Keratinocyte (primary cell): ENCODE measurements at regions not wholly inside any gene's neighbourhood (a gene's known extent, or its start where the extent isn't known, plus 50 kb on each side); places are given as distances from the start of the nearest gene placed in this dataset.

Source experiments
- DNase-seq: peaks from one replicate; pipeline ENCODE4 v3.0.0-alpha.2; 2011; ENCODE audit warnings: low read depth, missing footprints, low spot score
- FAIRE-seq: peaks from 2 replicates; lab custom pipeline; 2011; peaks lifted over from hg19 to GRCh38; lab: Jason Lieb, UNC
- H2AFZ ChIP-seq: 2 replicates; pipeline ENCODE4 v1.6.0; 2012; ENCODE audit warnings: low read length, control low read depth, inconsistent platforms; ENCODE audit not compliant: control insufficient read depth
- H3K27ac ChIP-seq: 2 replicates; pipeline ENCODE4 v1.5.1; 2011; ENCODE audit warnings: low read length; ENCODE audit not compliant: control insufficient read depth, insufficient read depth
- H3K27me3 ChIP-seq: 3 replicates; pipeline ENCODE4 v1.6.0; 2011; ENCODE audit warnings: low read length; ENCODE audit not compliant: control insufficient read depth, insufficient read depth; ENCODE audit errors: extremely low read depth
- H3K36me3 ChIP-seq, 2 experiments: 2 replicates in 1 of 2; 3 replicates in 1 of 2; pipeline ENCODE4 v1.5.1; 2011; ENCODE audit warnings: low read length in 2 of 2, mild to moderate bottlenecking in 1 of 2; ENCODE audit not compliant: control insufficient read depth in 2 of 2, insufficient read depth in 2 of 2; ENCODE audit errors: extremely low read depth in 1 of 2
- H3K4me1 ChIP-seq: 3 replicates; pipeline ENCODE4 v1.5.1; 2011; ENCODE audit warnings: low read length; ENCODE audit not compliant: control insufficient read depth, insufficient read depth; ENCODE audit errors: extremely low read depth
- H3K4me2 ChIP-seq: 3 replicates; pipeline ENCODE4 v1.6.0; 2011; ENCODE audit warnings: low read depth, low read length; ENCODE audit not compliant: control insufficient read depth, insufficient read depth; ENCODE audit errors: extremely low read depth
- H3K4me3 ChIP-seq, 3 experiments: fragments of 200-600 bp in 1 of 3; sonication (generic) in 1 of 3; 2 replicates in 2 of 3; 3 replicates in 1 of 3; pipeline ENCODE4 v1.5.1; 2011 to 2016; ENCODE audit warnings: low read length in 3 of 3, mild to moderate bottlenecking in 3 of 3, control low read depth in 2 of 3, inconsistent platforms in 1 of 3, low read depth in 1 of 3, mixed read lengths in 1 of 3, mixed run types in 1 of 3, moderate library complexity in 1 of 3; ENCODE audit not compliant: control insufficient read depth in 2 of 3, insufficient read depth in 2 of 3; ENCODE audit errors: extremely low read depth in 1 of 3
- H3K79me2 ChIP-seq: 2 replicates; pipeline ENCODE4 v1.6.0; 2012; ENCODE audit warnings: low read length; ENCODE audit not compliant: control insufficient read depth, insufficient read depth
- H3K9ac ChIP-seq: 3 replicates; pipeline ENCODE4 v1.6.0; 2011; ENCODE audit warnings: low read length; ENCODE audit not compliant: control insufficient read depth, insufficient read depth; ENCODE audit errors: extremely low read depth
- H3K9me1 ChIP-seq: 3 replicates; pipeline ENCODE4 v1.6.0; 2011; ENCODE audit warnings: low read length; ENCODE audit not compliant: control insufficient read depth, insufficient read depth; ENCODE audit errors: extremely low read depth
- H3K9me3 ChIP-seq: 2 replicates; pipeline ENCODE4 v1.5.1; 2012; ENCODE audit warnings: low read depth, low read length; ENCODE audit not compliant: control insufficient read depth
- H4K20me1 ChIP-seq: 3 replicates; pipeline ENCODE4 v1.6.0; 2011; ENCODE audit warnings: low read length; ENCODE audit not compliant: control insufficient read depth, insufficient read depth; ENCODE audit errors: extremely low read depth
- EZH2 ChIP-seq: IDR thresholded peaks from one replicate; pipeline ENCODE4 v1.6.1; 2012; ENCODE audit warnings: inconsistent platforms, mild to moderate bottlenecking, low read length, moderate library complexity
- dilution Hi-C: fragments of 300-500 bp; cut with MboI; formaldehyde crosslinking; loops from one replicate; pipeline ENCODE4 v1.7.0; 2020; ENCODE audit warnings: low sequenced_read_pairs; ENCODE audit not compliant: extremely low pct_ligation_motif_present
- TF ChIP-seq, protein P1 (sequence below), 3 experiments: IDR thresholded peaks in 1 of 3; conservative IDR thresholded peaks in 1 of 3; optimal IDR thresholded peaks in 1 of 3; 2 replicates in 2 of 3; 3 replicates in 1 of 3; pipeline versions ENCODE3 to v1.5.1; 2011; ENCODE audit warnings: low read length in 3 of 3, mild to moderate bottlenecking in 3 of 3, moderate library complexity in 2 of 3, control low read depth in 1 of 3, inconsistent platforms in 1 of 3; ENCODE audit not compliant: insufficient read depth in 2 of 3; ENCODE audit errors: extremely low read depth in 1 of 3

DNA sequence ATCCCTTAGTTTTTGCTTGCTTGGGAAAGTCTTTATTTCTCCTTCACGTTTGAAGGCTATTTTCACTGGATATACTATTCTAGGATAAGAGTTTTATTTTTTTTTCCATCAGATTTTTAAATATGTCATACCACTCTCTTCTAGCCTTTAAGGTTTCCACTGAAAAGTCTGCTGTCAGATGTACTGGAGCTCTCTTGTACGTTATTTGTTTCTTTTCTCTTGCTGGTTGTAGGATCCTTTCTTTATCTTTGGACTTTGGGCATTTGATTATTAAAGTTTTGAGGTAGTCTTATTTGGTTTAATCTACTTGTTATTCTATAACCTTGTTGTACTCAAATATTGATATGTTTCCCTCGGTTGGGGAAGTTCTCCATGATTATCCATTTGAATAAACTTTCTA lies 848.4 kb upstream of the COX7C start:
- no peak for FAIRE-seq
- no peak overlapping the region for H3K4me3 ChIP-seq
- H3K4me1 ChIP-seq, result no peaks in the 10 kb centered on the region
- peaks cover 2% of the 10 kb centered on the region for H3K9me3 ChIP-seq
- no peaks in the 10 kb centered on the region for H3K79me2 ChIP-seq
- dilution Hi-C loops, result no loop called here
- no peaks in the 10 kb centered on the region for H4K20me1 ChIP-seq
- H3K9me1 ChIP-seq, result no peaks in the 10 kb centered on the region
- H3K36me3 ChIP-seq, result no peaks in the 10 kb centered on the region
- DNase-seq, result no peak
- H2AFZ ChIP-seq, result no peak overlapping the region
- H3K4me2 ChIP-seq, result no peak overlapping the region
- no peaks in the 10 kb centered on the region for H3K27me3 ChIP-seq
- no peak overlapping the region for H3K9ac ChIP-seq
- no peak overlapping the region for H3K27ac ChIP-seq
- no peak for TF ChIP-seq EZH2
- TF ChIP-seq, protein P1, sequence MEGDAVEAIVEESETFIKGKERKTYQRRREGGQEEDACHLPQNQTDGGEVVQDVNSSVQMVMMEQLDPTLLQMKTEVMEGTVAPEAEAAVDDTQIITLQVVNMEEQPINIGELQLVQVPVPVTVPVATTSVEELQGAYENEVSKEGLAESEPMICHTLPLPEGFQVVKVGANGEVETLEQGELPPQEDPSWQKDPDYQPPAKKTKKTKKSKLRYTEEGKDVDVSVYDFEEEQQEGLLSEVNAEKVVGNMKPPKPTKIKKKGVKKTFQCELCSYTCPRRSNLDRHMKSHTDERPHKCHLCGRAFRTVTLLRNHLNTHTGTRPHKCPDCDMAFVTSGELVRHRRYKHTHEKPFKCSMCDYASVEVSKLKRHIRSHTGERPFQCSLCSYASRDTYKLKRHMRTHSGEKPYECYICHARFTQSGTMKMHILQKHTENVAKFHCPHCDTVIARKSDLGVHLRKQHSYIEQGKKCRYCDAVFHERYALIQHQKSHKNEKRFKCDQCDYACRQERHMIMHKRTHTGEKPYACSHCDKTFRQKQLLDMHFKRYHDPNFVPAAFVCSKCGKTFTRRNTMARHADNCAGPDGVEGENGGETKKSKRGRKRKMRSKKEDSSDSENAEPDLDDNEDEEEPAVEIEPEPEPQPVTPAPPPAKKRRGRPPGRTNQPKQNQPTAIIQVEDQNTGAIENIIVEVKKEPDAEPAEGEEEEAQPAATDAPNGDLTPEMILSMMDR (optimal IDR thresholded peaks at IDR 0.05 in 1 of 3, IDR thresholded peaks at IDR 0.05 in 1 of 3, conservative IDR thresholded peaks at IDR 0.05 in 1 of 3; ENCODE audit: extremely low read depth in 1 of 3, insufficient read depth in 2 of 3, low read length in 3 of 3), result no peak

DNA sequence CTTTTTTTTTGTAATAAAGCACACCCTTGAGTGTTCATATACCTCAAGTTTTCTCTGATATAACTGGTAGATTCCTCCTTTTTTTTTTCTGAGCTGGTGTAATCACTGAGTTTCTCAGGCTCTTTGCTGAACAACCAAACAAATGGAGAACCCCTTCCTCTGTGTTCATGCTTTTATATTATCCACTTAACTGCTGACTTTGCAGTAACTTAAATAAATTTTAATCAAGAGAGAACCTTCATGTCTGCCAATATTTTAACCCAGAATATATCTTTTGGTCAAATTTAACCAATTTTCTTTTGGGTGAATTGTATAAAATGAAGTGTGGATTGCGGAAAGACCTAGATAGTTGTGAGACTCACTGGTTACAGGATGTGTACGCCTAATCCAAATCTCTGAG lies 833.0 kb upstream of the COX7C start:
- no peak for DNase-seq
- Histone ChIP-seq H3K27ac (no peak overlapping the region), H3K4me2 (no peak overlapping the region), H3K4me1 (no peaks in the 10 kb centered on the region), H3K79me2 (no peaks in the 10 kb centered on the region), H3K9me3 (no peaks in the 10 kb centered on the region), H3K9me1 (no peaks in the 10 kb centered on the region), H3K4me3 (no peak overlapping the region), H4K20me1 (no peaks in the 10 kb centered on the region), H3K36me3 (no peaks in the 10 kb centered on the region), H3K27me3 (no peaks in the 10 kb centered on the region), H2AFZ (no peak overlapping the region), H3K9ac (no peak overlapping the region)
- FAIRE-seq, result no peak
- dilution Hi-C loops, result no loop called here
- TF ChIP-seq EZH2, result no peak
- TF ChIP-seq, protein P1 (optimal IDR thresholded peaks at IDR 0.05 in 1 of 3, IDR thresholded peaks at IDR 0.05 in 1 of 3, conservative IDR thresholded peaks at IDR 0.05 in 1 of 3; ENCODE audit: extremely low read depth in 1 of 3, insufficient read depth in 2 of 3, low read length in 3 of 3), result no peak
